B cell (primary cell): ENCODE measurements at regions not wholly inside any gene's neighbourhood (a gene's known extent, or its start where the extent isn't known, plus 50 kb on each side); places are given as distances from the start of the nearest gene placed in this dataset.

Experiments used
- CTCF ChIP-seq: fragments of 200-600 bp; IDR thresholded peaks from one replicate; pipeline ENCODE4 v1.8.0; 2022; ENCODE audit warnings: antibody characterized with exemption, mild to moderate bottlenecking
- EZH2 ChIP-seq: IDR thresholded peaks from 2 replicates; pipeline ENCODE4 v1.6.1; 2012; ENCODE audit warnings: borderline replicate concordance, low read depth, mild to moderate bottlenecking, moderate library complexity, low read length; ENCODE audit not compliant: insufficient read depth, poor library complexity, severe bottlenecking

- no peak for TF ChIP-seq CTCF
- TF ChIP-seq EZH2: no peak
These were observed 354.9 kb downstream of the DIRAS2 start for GRCh38 chr9:90287567-90288274.
